ENCODE measurements at regions not wholly inside any gene's neighbourhood (a gene's known extent, or its start where the extent isn't known, plus 50 kb on each side); places are given as distances from the start of the nearest gene placed in this dataset.

DNA sequence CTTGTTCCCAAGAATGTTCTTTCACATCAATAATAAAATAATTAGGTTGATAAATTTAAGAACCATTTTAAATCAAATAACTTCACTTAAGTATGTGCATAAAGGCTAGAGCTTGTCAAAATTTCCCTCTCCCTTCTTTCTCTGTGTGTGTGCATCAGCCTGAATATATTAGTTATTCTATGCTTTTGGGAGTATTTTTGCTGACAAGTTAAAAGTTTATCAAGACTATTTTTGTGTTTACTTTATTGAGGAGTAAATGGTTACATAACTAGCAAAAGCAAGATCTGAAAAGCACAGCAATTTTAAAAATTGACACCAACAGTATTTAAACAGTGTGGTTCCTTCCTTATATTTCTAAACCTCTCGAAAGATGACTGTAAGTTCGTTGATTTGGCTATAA lies 261.7 kb downstream of the ISL1 start:
- TF ChIP-seq, protein P1, sequence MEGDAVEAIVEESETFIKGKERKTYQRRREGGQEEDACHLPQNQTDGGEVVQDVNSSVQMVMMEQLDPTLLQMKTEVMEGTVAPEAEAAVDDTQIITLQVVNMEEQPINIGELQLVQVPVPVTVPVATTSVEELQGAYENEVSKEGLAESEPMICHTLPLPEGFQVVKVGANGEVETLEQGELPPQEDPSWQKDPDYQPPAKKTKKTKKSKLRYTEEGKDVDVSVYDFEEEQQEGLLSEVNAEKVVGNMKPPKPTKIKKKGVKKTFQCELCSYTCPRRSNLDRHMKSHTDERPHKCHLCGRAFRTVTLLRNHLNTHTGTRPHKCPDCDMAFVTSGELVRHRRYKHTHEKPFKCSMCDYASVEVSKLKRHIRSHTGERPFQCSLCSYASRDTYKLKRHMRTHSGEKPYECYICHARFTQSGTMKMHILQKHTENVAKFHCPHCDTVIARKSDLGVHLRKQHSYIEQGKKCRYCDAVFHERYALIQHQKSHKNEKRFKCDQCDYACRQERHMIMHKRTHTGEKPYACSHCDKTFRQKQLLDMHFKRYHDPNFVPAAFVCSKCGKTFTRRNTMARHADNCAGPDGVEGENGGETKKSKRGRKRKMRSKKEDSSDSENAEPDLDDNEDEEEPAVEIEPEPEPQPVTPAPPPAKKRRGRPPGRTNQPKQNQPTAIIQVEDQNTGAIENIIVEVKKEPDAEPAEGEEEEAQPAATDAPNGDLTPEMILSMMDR (IDR thresholded peaks at IDR 0.05; ENCODE audit: control extremely low read depth, extremely low read depth): no peak
- Histone ChIP-seq H3K27ac (ENCODE audit: low read depth in 1 of 2, low read length in 1 of 2) (no peak overlapping the region), H3K4me3 (no peak overlapping the region), H3K4me1 (ENCODE audit: control insufficient read depth in 5 of 5, insufficient read depth in 5 of 5, low read length in 5 of 5) (no peaks in the 10 kb centered on the region), H3K9ac (ENCODE audit: insufficient read depth in 1 of 2, low read length in 2 of 2) (no peak overlapping the region), H3K9me3 (ENCODE audit: control insufficient read depth in 4 of 4, insufficient read depth in 3 of 4, low read length in 3 of 4) (no peaks in the 10 kb centered on the region), H3K36me3 (ENCODE audit: control insufficient read depth in 4 of 4, insufficient read depth in 4 of 4, low read length in 4 of 4) (no peaks in the 10 kb centered on the region), H3K27me3 (ENCODE audit: control insufficient read depth in 3 of 3, insufficient read depth in 3 of 3, low read length in 2 of 3) (no peaks in the 10 kb centered on the region)
- DNase-seq (peak in 1 of 3 donors; percentile 18), ATAC-seq (ENCODE audit: insufficient read depth, low FRiP score) (no peak)
- 75 to 79% methylated on average over 2 of the region's 2 CpGs for WGBS, 2 donors

DNA sequence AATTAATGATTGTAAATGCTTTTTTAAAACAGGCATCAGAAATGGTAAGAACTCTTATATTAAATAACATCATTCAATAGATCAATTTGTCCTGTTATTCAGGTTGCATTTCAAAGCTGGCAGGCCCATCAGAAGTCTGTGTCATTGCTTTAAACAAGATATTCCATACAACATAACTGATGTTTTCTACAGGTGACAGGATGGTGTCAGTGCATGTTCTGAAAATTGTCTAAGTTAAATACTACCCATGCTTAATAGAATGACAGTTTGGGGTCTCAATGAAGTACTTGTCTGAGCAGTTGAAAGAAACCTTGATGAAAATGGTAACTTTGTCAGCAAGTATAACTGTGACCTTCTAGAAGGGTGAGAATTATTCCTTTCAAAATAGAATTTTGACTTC lies 263.2 kb downstream of the ISL1 start:
- Histone ChIP-seq H3K9me3 (ENCODE audit: control insufficient read depth in 4 of 4, insufficient read depth in 3 of 4, low read length in 3 of 4) (no peaks in the 10 kb centered on the region), H3K9ac (ENCODE audit: insufficient read depth in 1 of 2, low read length in 2 of 2) (no peak overlapping the region), H3K27ac (ENCODE audit: low read depth in 1 of 2, low read length in 1 of 2) (no peak overlapping the region), H3K27me3 (ENCODE audit: control insufficient read depth in 3 of 3, insufficient read depth in 3 of 3, low read length in 2 of 3) (no peaks in the 10 kb centered on the region), H3K36me3 (ENCODE audit: control insufficient read depth in 4 of 4, insufficient read depth in 4 of 4, low read length in 4 of 4) (no peaks in the 10 kb centered on the region), H3K4me1 (ENCODE audit: control insufficient read depth in 5 of 5, insufficient read depth in 5 of 5, low read length in 5 of 5) (no peaks in the 10 kb centered on the region), H3K4me3 (no peak overlapping the region)
- no peak for ATAC-seq (ENCODE audit: insufficient read depth, low FRiP score)
- DNase-seq: no peak
- TF ChIP-seq, protein P1 (IDR thresholded peaks at IDR 0.05; ENCODE audit: control extremely low read depth, extremely low read depth): no peak

DNA sequence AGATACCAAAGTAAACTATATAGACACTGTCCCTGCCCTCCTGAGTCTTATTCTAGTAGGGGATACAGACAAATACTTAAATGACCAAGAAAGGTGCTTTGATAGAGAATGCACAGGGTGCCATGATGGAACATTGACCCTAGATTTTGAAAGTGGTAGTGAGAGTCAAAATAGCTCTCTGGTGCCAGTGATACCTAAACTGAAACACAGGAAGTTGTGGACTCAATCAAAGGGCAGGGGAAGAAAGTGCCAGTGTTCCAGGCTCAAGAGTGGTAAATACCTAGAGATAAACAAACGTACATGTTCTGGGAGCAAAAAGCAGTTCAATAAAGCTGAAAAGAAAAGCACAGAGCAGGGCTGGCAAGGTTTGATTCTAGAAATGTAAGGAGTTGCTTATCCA lies 267.6 kb downstream of the ISL1 start:
- Histone ChIP-seq H3K9me3 (ENCODE audit: control insufficient read depth in 4 of 4, insufficient read depth in 3 of 4, low read length in 3 of 4) (no peaks in the 10 kb centered on the region), H3K27ac (ENCODE audit: low read depth in 1 of 2, low read length in 1 of 2) (no peak overlapping the region), H3K4me1 (ENCODE audit: control insufficient read depth in 5 of 5, insufficient read depth in 5 of 5, low read length in 5 of 5) (no peaks in the 10 kb centered on the region), H3K4me3 (no peak overlapping the region), H3K27me3 (ENCODE audit: control insufficient read depth in 3 of 3, insufficient read depth in 3 of 3, low read length in 2 of 3) (no peaks in the 10 kb centered on the region), H3K36me3 (ENCODE audit: control insufficient read depth in 4 of 4, insufficient read depth in 4 of 4, low read length in 4 of 4) (no peaks in the 10 kb centered on the region), H3K9ac (ENCODE audit: insufficient read depth in 1 of 2, low read length in 2 of 2) (no peak overlapping the region)
- no peak for DNase-seq
- TF ChIP-seq, protein P1 (IDR thresholded peaks at IDR 0.05; ENCODE audit: control extremely low read depth, extremely low read depth): no peak
- 25 to 47% methylated on average over 1 of the region's 1 CpG for WGBS, 2 donors
- no peak for ATAC-seq (ENCODE audit: insufficient read depth, low FRiP score)

DNA sequence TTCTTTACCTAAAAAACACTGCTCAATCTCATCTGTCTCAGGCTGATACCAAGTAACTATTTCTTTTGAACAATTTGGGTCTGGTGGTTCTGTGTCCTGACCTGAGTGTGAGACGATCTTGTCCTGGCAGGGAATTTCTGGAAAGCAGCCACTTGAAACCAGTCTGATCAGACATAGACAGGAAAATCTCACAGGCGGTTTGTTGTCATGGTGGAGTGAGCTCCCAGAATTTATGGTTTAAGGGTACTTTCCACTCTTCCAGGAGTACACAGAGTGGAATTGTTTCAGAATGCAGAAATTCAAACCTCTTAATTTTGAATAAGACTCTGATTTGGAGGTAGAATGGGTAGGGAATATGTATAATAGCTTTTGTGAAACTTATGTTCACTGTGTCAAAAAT lies 268.2 kb downstream of the ISL1 start:
- no peaks in the 10 kb centered on the region for H3K9me3 ChIP-seq (ENCODE audit: control insufficient read depth in 4 of 4, insufficient read depth in 3 of 4, low read length in 3 of 4)
- ATAC-seq (ENCODE audit: insufficient read depth, low FRiP score) (no peak), DNase-seq (no peak)
- no peak overlapping the region for H3K4me3 ChIP-seq
- no peak overlapping the region for H3K9ac ChIP-seq (ENCODE audit: insufficient read depth in 1 of 2, low read length in 2 of 2)
- no peaks in the 10 kb centered on the region for H3K4me1 ChIP-seq (ENCODE audit: control insufficient read depth in 5 of 5, insufficient read depth in 5 of 5, low read length in 5 of 5)
- no peak overlapping the region for H3K27ac ChIP-seq (ENCODE audit: low read depth in 1 of 2, low read length in 1 of 2)
- WGBS, 2 donors: 47 to 63% methylated on average over 2 of the region's 2 CpGs
- no peaks in the 10 kb centered on the region for H3K27me3 ChIP-seq (ENCODE audit: control insufficient read depth in 3 of 3, insufficient read depth in 3 of 3, low read length in 2 of 3)
- TF ChIP-seq, protein P1 (IDR thresholded peaks at IDR 0.05; ENCODE audit: control extremely low read depth, extremely low read depth): no peak
- H3K36me3 ChIP-seq (ENCODE audit: control insufficient read depth in 4 of 4, insufficient read depth in 4 of 4, low read length in 4 of 4): no peaks in the 10 kb centered on the region

Measured in lung (tissue), 11 donors.